T-helper 2 cell treated with Interferon-gamma antibody and Interleukin-4, amounts not matched to agents 5 μg/mL and 100 μg/mL, for 36 hours (primary cell): ENCODE measurements at regions not wholly inside any gene's neighbourhood (a gene's known extent, or its start where the extent isn't known, plus 50 kb on each side); places are given as distances from the start of the nearest gene placed in this dataset.

Experiments
- DNase-seq: peaks from one replicate; pipeline ENCODE4 v3.0.0; 2021; ENCODE audit warnings: low spot score
- H3K27ac Mint-ChIP-seq: one replicate; pipeline ENCODE4 v1.8.0; 2021; ENCODE audit warnings: mild to moderate bottlenecking, mixed read lengths
- H3K27me3 Mint-ChIP-seq: one replicate; pipeline ENCODE4 v1.8.0; 2021; ENCODE audit warnings: low read depth, mixed read lengths
- H3K36me3 Mint-ChIP-seq: one replicate; pipeline ENCODE4 v1.8.0; 2021; ENCODE audit warnings: low read depth, mixed read lengths
- H3K4me1 Mint-ChIP-seq: one replicate; pipeline ENCODE4 v1.8.0; 2021; ENCODE audit warnings: low read depth, mixed read lengths
- H3K4me3 Mint-ChIP-seq: one replicate; pipeline ENCODE4 v1.8.0; 2022; ENCODE audit warnings: mild to moderate bottlenecking, moderate library complexity, mixed read lengths
- H3K9me3 Mint-ChIP-seq: one replicate; pipeline ENCODE4 v1.8.0; 2021; ENCODE audit warnings: mixed read lengths

DNA sequence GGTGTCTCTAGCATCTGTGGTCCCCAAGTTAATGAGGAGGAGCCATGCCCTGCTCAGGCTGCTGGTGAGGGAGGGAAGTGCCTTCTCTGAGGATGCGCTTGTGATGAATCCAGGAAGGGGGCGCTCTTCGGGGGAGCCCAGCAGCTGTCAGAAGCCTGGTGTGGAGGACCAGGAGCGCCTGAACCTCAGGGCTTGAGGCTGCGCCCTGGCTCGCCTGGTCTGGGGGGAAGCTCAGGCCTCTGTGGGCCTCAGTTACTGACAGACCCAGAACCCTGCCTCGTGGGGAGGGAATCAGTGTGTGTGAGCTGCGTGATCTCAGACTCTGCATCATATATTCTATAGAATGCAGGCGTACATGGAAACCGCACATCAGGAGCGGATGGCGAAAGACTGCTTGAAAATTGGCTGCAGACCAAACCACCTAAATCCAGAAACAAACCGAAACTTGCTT is 126.1 kb downstream of the SEC14L1 start:
- Mint-ChIP-seq H3K4me1 (no peaks in the 10 kb centered on the region), H3K9me3 (no peaks in the 10 kb centered on the region), H3K36me3 (no peaks in the 10 kb centered on the region), H3K27me3 (peaks cover 4% of the 10 kb centered on the region), H3K27ac (no peak overlapping the region), H3K4me3 (no peak overlapping the region)
- DNase-seq = no peak

GRCh38 chr17:77269696-77270681 is 129.2 kb downstream of the SEC14L1 start:
- H3K9me3 Mint-ChIP-seq = no peaks in the 10 kb centered on the region
- peaks cover 4% of the 10 kb centered on the region for H3K27me3 Mint-ChIP-seq
- H3K4me3 Mint-ChIP-seq = no peak overlapping the region
- H3K4me1 Mint-ChIP-seq = no peaks in the 10 kb centered on the region
- no peak overlapping the region for H3K27ac Mint-ChIP-seq
- DNase-seq = no peak
- no peaks in the 10 kb centered on the region for H3K36me3 Mint-ChIP-seq

- peaks cover 8% of the 10 kb centered on the region for H3K27me3 Mint-ChIP-seq
- H3K9me3 Mint-ChIP-seq = no peaks in the 10 kb centered on the region
- H3K27ac Mint-ChIP-seq = no peak overlapping the region
- no peaks in the 10 kb centered on the region for H3K36me3 Mint-ChIP-seq
- no peak overlapping the region for H3K4me3 Mint-ChIP-seq
- no peak for DNase-seq
- H3K4me1 Mint-ChIP-seq = no peaks in the 10 kb centered on the region
Measured at GRCh38 chr17:77271411-77271810, 130.6 kb downstream of the SEC14L1 start.

DNA sequence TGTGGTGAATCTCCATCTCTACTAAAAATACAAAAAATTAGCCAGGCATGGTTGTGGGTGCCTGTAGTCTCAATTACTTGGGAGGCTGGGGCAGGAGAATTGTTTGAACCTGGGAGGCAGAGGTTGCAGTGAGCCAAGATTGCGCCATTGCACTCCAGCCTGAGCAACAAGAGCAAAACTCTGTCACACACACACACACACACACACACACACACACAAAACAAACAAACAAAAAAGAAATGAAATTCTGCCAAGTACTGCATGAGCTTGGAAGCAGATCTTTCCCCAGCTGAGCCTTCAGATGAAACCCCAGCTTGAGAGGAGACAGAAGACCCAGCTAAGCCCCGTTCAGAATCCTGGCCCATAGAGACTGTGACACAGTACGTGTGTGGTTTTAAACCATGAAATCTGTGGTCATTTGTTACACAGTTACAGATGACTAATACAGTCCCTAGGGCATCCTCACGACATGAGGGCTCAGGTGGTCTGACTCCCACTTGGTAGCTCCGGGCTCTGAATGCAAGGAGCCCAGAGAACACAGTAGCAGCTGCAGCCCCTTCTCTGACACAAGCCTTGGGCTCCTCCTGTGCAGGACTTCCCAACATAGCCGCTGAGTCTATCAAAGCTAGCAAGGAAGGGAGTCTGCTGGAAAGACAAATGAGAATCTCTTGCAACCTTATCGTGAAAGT is 132.8 kb downstream of the SEC14L1 start:
- peaks cover 12% of the 10 kb centered on the region for H3K27me3 Mint-ChIP-seq
- no peaks in the 10 kb centered on the region for H3K4me1 Mint-ChIP-seq
- H3K9me3 Mint-ChIP-seq = no peaks in the 10 kb centered on the region
- no peak overlapping the region for H3K4me3 Mint-ChIP-seq
- H3K27ac Mint-ChIP-seq = no peak overlapping the region
- H3K36me3 Mint-ChIP-seq = no peaks in the 10 kb centered on the region
- no peak for DNase-seq

GRCh38 chr17:77274096-77274845 is 133.5 kb downstream of the SEC14L1 start:
- Mint-ChIP-seq H3K9me3 (no peaks in the 10 kb centered on the region), H3K4me1 (no peaks in the 10 kb centered on the region), H3K27me3 (peaks cover 13% of the 10 kb centered on the region), H3K36me3 (no peaks in the 10 kb centered on the region), H3K4me3 (no peak overlapping the region), H3K27ac (no peak overlapping the region)
- DNase-seq = no peak

- Mint-ChIP-seq H3K27me3 (peaks cover 42% of the 10 kb centered on the region), H3K9me3 (no peaks in the 10 kb centered on the region), H3K27ac (no peak overlapping the region), H3K36me3 (no peaks in the 10 kb centered on the region), H3K4me1 (peaks cover 7% of the 10 kb centered on the region), H3K4me3 (peak overlapping the region; percentile 83)
- DNase-seq = no peak
Measured at GRCh38 chr17:77279448-77280303, 138.9 kb downstream of the SEC14L1 start.

DNA sequence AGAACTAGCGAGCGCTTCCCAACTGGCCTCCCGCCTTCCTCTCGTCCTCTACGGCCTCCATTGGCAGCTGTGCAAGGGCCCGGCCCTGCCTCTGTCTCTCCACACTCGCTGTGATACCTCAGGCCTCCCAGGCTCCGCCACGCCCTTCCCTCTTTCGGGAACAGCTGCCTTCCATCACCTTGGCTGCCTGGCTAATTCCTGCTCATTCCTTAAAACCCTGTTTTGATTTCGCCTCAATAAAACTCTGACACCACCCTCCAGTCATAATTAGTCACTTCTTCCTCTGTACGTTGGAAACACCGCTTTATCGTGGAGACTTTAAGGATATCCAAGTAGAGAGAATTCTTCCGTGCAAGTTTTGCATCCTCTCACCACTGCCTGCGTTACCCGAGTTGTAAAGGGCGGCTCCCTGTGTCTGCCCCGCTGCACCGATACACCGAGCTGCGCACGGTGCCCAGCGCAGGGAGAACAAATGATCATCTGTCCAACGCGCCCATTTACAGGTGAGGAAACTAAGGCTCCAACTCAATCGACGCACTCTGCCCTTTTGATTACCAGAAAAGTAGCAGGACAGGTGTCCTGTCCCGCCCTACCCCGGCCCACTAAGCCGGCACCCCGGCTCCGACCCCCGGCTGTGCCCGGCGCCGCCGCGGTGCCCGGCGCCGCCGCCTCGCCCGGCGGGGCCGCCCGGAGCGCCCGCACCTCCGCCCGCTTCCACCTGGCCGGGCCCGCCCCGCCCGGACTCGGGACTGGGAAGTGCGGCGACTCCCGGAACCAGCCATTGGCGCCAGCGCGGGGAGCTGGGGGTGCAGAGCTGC is 139.7 kb downstream of the SEC14L1 start:
- peaks cover 7% of the 10 kb centered on the region for H3K4me1 Mint-ChIP-seq
- H3K36me3 Mint-ChIP-seq = no peaks in the 10 kb centered on the region
- no peak for DNase-seq
- peak overlapping the region; percentile 15 for H3K27ac Mint-ChIP-seq
- H3K9me3 Mint-ChIP-seq = no peaks in the 10 kb centered on the region
- peak overlapping the region; percentile 83 for H3K4me3 Mint-ChIP-seq
- H3K27me3 Mint-ChIP-seq = peaks cover 42% of the 10 kb centered on the region

- H3K27ac Mint-ChIP-seq = peak overlapping the region; percentile 60
- no peaks in the 10 kb centered on the region for H3K36me3 Mint-ChIP-seq
- H3K9me3 Mint-ChIP-seq = no peaks in the 10 kb centered on the region
- DNase-seq = peak; percentile 64
- peaks cover 7% of the 10 kb centered on the region for H3K4me1 Mint-ChIP-seq
- H3K4me3 Mint-ChIP-seq = peak overlapping the region; percentile 77
- H3K27me3 Mint-ChIP-seq = peaks cover 39% of the 10 kb centered on the region
Measured at GRCh38 chr17:77281122-77281903, 140.5 kb downstream of the SEC14L1 start.

DNA sequence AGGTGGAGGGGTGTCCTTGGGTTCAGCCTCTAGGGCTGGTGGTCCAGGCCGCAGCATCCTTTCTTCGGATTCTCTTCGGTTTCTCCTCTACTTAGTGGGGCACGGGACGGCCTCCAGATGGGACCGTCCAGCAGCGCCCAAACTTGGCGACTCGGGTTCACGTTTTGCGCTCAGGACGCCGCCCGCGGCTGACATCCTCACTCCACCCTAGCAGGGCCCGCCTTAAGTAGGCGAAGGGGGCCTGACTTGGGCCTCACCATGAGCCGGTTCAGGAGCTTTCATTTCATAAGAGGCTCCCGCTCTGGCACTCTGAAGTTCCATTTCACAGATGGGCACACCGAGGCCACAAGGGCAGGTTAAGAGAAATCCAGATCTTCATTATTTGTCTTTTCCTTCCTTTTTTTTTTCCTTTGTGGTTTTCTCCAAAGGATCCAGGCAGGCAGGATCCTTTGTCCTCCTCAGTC is 141.2 kb downstream of the SEC14L1 start:
- DNase-seq = no peak
- H3K4me1 Mint-ChIP-seq = peaks cover 7% of the 10 kb centered on the region
- no peaks in the 10 kb centered on the region for H3K36me3 Mint-ChIP-seq
- peaks cover 39% of the 10 kb centered on the region for H3K27me3 Mint-ChIP-seq
- peak overlapping the region; percentile 77 for H3K4me3 Mint-ChIP-seq
- H3K27ac Mint-ChIP-seq = peak overlapping the region; percentile 60
- H3K9me3 Mint-ChIP-seq = no peaks in the 10 kb centered on the region

GRCh38 chr17:77282524-77283515 is 142.1 kb downstream of the SEC14L1 start:
- H3K27me3 Mint-ChIP-seq = peaks cover 36% of the 10 kb centered on the region
- H3K36me3 Mint-ChIP-seq = no peaks in the 10 kb centered on the region
- no peak overlapping the region for H3K27ac Mint-ChIP-seq
- no peaks in the 10 kb centered on the region for H3K9me3 Mint-ChIP-seq
- no peak for DNase-seq
- peaks cover 7% of the 10 kb centered on the region for H3K4me1 Mint-ChIP-seq
- peak overlapping the region; percentile 77 for H3K4me3 Mint-ChIP-seq

DNA sequence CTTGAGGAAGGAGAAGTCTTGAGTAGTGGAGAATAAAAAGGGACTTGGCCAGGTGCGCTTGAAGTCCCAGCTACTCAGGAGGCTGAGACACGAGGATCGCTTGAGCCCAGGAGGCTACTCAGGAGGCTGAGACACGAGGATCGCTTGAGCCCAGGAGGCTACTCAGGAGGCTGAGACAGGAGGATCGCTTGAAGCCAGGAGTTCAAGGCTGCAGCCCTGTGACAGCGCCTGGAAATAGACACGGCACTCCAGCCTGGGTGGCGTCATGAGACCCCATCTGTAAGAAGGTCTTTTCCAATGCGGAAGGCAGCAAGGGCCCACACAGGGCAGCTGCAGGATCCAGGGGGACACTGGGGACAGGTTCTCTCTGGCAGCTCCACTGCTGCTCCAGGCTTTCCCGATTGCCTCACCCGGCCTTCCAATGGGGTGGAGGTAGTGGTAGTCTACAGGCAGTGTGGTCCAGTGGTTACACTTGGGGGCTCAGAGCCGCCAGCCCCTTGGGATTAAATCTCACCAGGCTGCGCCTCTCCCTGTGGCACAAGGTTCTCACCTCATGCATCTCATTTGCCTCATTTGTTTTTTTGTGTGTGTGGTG is 143.4 kb downstream of the SEC14L1 start:
- Mint-ChIP-seq H3K27me3 (peaks cover 35% of the 10 kb centered on the region), H3K4me1 (peaks cover 7% of the 10 kb centered on the region), H3K9me3 (no peaks in the 10 kb centered on the region), H3K36me3 (no peaks in the 10 kb centered on the region), H3K27ac (no peak overlapping the region), H3K4me3 (no peak overlapping the region)
- DNase-seq = no peak
